GM21515 (cell line): ENCODE measurements at regions not wholly inside any gene's neighbourhood (a gene's known extent, or its start where the extent isn't known, plus 50 kb on each side); places are given as distances from the start of the nearest gene placed in this dataset.
"Not testable (repeated sequence)": the region's sequence is repeated elsewhere in the genome, so short reads cannot be mapped to it uniquely, and the experiment has no call there.

Experiments
- ATAC-seq: cut with Tn5 transposase; IDR thresholded peaks from one replicate; pipeline ENCODE4 v1.9.1; 2021; ENCODE audit not compliant: unreplicated experiment

DNA sequence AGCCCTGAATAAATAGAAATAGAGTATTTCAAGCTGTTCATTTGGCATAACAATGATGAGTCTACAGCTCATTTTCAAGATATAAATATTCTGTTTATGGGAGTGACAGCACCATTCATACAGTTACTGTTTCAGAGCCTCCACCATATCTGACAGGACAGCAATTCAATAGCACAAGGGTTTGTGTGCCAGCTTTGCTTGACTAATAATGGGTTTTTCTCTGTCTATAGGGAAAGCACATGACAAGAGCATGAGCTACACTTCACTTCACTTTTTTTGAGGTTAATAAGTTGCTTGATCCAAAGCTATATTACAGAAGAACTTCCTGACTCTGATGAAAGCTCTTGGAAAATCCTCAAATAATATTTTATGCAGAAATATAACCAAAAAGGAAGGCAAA, 297.1 kb downstream of the RPIA start:
- ATAC-seq = not testable (repeated sequence)

DNA sequence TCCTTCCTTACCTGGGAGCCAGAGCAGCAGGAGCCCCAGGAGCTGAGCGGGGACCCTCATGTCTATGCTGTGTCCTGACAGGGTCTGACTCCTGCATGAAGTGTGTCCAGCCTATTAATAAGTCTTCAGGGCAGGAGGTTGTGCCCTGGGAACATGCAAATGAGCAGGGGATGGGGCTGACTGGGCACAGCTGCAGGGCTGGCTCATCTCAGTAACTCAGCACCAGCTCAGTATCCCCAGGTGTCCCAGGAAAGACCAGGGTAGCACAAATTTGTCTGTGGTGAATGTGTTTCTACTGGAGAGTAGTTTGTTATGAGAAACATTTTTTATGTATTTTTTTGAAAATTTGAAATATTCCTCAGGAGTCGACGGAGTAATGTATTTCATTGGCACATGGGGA, 301.3 kb downstream of the RPIA start:
- ATAC-seq = not testable (repeated sequence)

DNA sequence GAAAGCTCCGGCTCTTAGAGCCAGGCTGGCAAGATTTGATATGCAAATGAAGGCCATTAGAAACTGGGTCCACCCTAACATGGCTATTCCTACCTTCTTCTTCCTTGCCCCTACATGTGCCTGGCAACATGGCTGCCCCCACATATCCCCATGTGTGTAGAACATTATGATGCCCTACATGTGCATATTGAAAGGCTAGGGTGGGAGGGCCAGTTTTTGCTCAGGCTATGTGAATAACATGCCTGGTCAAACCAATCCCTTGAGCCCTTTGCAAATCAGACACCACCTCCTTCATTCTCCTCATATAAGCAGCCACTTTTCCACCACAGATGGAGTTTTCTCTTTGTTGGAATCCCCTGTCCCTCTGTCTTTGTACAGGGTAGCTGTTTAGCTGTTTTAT, 303.4 kb downstream of the RPIA start:
- not testable (repeated sequence) for ATAC-seq

- ATAC-seq = not testable (repeated sequence)
Measured at GRCh38 chr2:88996588-88996987, 305.1 kb downstream of the RPIA start.

DNA sequence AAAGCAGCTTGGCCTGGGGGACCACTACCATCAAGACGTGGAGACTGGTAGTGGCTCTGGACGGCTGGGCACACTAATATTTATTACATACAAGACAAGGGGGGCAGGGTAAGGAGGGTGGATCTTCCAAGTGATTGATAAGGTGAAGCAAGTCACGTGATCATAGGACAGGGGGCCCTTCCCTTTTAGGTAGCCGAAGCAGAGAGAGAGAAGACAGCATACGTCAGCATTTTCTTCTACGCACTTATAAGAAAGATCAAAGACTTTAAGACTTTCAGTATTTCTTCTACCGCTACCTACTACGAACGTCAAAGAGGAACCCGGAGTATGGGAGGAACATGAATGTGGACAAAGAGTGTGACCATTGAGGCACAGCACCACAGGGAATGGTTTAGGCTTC, 307.9 kb downstream of the RPIA start:
- no peak for ATAC-seq

GRCh38 chr2:89000235-89000634, 308.8 kb downstream of the RPIA start:
- ATAC-seq = no peak

DNA sequence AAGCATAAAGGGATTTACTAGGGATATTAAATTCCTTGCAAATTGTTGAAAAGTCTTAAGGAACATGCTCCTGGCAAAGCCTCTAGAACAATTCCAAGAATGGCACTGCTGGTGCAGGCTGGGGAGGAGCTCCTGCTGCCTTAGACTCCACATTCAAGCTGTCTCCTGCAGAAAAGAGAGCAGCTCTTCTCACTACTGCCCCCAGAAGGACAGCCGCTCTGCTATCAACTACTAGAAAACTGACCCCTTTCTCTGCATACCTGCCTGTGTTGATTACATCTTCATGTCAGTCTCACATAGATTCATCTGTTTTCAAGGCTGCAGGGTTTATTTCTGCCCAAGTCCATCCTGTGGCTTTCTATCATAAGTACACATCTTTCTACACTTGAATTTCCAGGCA, 312.8 kb downstream of the RPIA start:
- ATAC-seq = not testable (repeated sequence)

GRCh38 chr2:89020566-89020965, 329.1 kb downstream of the RPIA start:
- ATAC-seq = not testable (repeated sequence)

GRCh38 chr2:89026296-89026695, 334.8 kb downstream of the RPIA start:
- ATAC-seq = not testable (repeated sequence)

- ATAC-seq = not testable (repeated sequence)
Measured at GRCh38 chr2:89027115-89027514, 335.6 kb downstream of the RPIA start.

GRCh38 chr2:89027536-89027935, 336.1 kb downstream of the RPIA start:
- not testable (repeated sequence) for ATAC-seq

DNA sequence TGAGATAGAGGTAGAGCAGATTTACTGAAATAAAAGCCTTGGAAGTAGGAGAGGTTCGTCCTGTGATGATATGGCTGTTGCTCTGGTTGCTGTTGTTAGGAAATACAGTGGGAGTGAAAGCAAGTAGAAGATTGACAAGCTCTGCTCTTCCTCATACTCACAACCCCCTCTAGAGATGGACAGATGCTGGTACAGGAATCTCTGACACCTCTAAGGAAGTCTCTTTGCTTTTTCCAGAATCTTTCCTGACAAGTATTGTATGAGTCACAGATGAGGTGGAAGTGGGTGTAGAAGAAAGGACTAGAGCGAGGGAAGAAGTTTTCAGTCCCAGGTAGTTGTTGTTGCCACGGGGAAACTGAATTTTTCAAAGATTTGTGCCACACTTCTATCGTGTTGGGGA, 337.8 kb downstream of the RPIA start:
- not testable (repeated sequence) for ATAC-seq

GRCh38 chr2:89048138-89049066, 356.9 kb downstream of the RPIA start:
- not testable (repeated sequence) for ATAC-seq

- ATAC-seq = not testable (repeated sequence)
Measured at GRCh38 chr2:89058616-89059015, 367.1 kb downstream of the RPIA start.

DNA sequence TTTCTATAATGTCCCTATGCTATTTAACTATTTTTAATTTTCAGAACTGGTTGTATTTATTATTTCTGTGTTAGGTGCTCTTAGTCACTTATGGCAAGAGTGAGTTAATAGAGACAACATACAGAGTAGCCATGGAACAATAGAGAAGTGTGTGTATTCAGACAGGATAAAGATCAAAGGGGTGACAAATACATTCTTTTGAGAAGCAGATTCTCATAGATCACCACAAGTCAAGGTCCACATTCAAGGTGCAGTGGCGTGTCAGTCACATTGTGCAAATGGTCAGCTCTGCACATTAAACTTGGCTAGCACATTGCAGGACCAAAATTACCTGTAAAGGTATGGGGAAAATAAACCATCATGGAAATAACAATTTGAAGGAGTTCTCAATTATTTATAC, 369.7 kb downstream of the RPIA start:
- not testable (repeated sequence) for ATAC-seq

GRCh38 chr2:89076771-89077170, 385.3 kb downstream of the RPIA start:
- not testable (repeated sequence) for ATAC-seq

GRCh38 chr2:89092911-89093310, 401.4 kb downstream of the RPIA start:
- not testable (repeated sequence) for ATAC-seq

DNA sequence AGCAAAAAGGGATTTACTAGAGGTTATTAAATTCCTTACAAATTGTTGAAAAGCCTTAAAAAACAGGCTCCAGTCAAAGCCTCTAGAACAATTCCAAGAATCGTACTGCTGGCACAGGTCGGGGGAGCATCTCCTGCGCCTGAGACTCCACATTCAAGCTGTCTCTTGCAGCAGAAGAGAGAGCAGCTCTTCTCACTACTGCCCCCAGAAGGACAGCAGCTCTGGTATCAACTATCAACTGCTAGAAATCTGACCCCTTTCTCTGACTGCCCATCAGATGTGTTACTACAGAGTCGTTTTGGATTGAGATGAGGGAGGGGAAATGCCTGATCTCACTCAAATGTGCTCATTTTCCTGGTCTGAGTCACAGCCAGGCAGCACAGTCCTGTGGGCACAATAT, 403.6 kb downstream of the RPIA start:
- not testable (repeated sequence) for ATAC-seq

GRCh38 chr2:89102587-89102986, 411.1 kb downstream of the RPIA start:
- ATAC-seq = not testable (repeated sequence)

DNA sequence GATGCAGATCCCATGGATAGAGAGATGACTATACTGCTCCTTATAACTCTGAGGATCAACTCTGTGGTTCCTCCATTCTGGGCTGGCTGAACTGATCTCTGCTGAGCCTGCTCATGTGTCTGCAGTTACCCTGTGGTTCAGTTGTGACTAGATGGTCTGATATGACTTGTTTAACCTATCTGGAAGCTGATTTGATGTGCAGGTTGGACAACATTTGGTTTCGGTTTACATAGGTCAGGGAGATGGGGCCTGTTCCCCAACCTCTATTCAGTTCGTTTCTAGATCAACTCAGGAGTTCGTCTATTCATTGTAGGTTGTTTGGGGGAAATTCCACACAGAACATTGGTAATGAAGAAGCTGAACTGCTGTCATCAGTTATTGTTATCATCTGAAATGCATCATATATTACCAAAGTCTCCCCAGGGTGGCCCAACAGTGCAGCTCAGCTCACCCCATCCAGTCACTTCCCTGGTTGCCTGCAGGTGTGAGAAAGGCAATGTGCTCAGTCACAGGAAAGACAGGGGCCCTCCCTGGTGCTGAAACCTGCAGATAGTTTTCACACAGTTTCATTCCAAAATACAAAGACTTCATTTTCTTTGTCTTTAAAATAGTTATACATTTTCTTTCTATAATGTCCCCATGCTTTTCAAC, 415.0 kb downstream of the RPIA start:
- ATAC-seq = not testable (repeated sequence)

DNA sequence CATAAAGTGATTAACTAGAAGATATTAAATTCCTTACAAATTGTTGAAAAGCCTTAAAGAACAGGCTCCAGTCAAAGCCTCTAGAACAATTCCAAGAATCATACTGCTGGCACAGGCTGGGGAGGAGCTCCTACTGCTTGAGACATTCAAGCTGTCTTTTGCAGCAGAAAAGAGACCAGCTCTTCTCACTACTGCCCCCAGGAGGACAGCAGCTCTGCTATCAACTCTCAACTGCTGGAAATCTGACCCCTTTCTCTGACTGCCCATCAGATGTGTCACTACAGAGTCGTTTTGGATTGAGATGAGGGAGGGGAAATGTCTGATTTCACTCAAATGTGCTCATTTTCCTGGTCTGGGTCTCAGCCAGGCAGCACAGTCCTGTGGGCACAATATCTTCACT, 421.0 kb downstream of the RPIA start:
- ATAC-seq = not testable (repeated sequence)

DNA sequence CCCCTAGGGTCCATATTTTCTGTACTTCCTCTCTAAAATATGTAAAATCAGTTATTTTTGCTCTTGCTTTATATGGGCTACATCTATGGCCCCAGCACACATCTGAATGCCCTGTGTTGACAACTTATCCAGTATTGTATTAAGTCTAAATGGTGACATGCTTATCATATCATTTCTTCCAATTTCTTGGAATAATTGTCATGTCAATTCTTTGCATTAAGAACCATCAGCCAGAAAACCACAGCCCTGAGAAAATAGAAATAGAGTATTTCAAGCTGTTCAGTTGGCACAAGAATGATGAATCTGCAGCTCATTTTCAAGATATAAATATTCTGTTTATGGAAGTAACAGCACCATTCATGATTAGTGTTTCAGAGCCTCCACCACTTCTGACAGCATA, 421.8 kb downstream of the RPIA start:
- ATAC-seq = not testable (repeated sequence)
